DOHH2 (cell line): ENCODE measurements at regions not wholly inside any gene's neighbourhood (a gene's known extent, or its start where the extent isn't known, plus 50 kb on each side); places are given as distances from the start of the nearest gene placed in this dataset.

Experiments
- CTCF ChIP-seq: fragments of 200-600 bp; sonication (generic); IDR thresholded peaks from one replicate; pipeline ENCODE4 v1.5.1; 2014; ENCODE audit warnings: antibody characterized with exemption, mild to moderate bottlenecking, low read depth, low read length; ENCODE audit not compliant: poor library complexity, severe bottlenecking
- EZH2phosphoT487 ChIP-seq: fragments of 200-600 bp; sonication (generic); IDR thresholded peaks from 2 replicates; pipeline ENCODE4 v1.6.1; 2017; ENCODE audit warnings: borderline replicate concordance, mild to moderate bottlenecking, antibody characterized with exemption, low read length, moderate library complexity, mixed read lengths

GRCh38 chr12:83866477-83866876 is 1046.1 kb downstream of the SLC6A15 start:
- TF ChIP-seq CTCF (no peak), EZH2phosphoT487 (no peak)
